GM12891 (cell line): ENCODE measurements at regions not wholly inside any gene's neighbourhood (a gene's known extent, or its start where the extent isn't known, plus 50 kb on each side); places are given as distances from the start of the nearest gene placed in this dataset.

Experiments used
- DNase-seq: peaks from one replicate; pipeline ENCODE4 v3.0.0; 2011; ENCODE audit warnings: low spot score; ENCODE audit not compliant: insufficient read length
- FAIRE-seq: peaks from 2 replicates; lab custom pipeline; 2011; peaks lifted over from hg19 to GRCh38; lab: Jason Lieb, UNC
- PAX5 ChIP-seq: IDR thresholded peaks from 2 replicates; pipeline ENCODE4 v1.6.1; 2011; ENCODE audit warnings: low read length, moderate library complexity, mild to moderate bottlenecking; ENCODE audit not compliant: insufficient read depth, severe bottlenecking
- POLR2A ChIP-seq: IDR thresholded peaks from 2 replicates; pipeline ENCODE4 v1.6.1; 2011; ENCODE audit warnings: low read depth, low read length, control low read depth
- POLR2AphosphoS5 ChIP-seq: IDR thresholded peaks from 2 replicates; pipeline ENCODE4 v1.6.1; 2011; ENCODE audit warnings: low read depth, low read length, control low read depth
- POU2F2 ChIP-seq: IDR thresholded peaks from 2 replicates; pipeline ENCODE4 v1.6.1; 2011; ENCODE audit warnings: low read depth, mild to moderate bottlenecking, control low read depth, low read length, moderate library complexity
- SPI1 ChIP-seq: IDR thresholded peaks from 2 replicates; pipeline ENCODE4 v1.6.1; 2011; ENCODE audit warnings: low read depth, low read length, control low read depth
- TAF1 ChIP-seq: IDR thresholded peaks from 2 replicates; pipeline ENCODE4 v1.6.1; 2011; ENCODE audit warnings: low read depth, low read length, control low read depth

DNA sequence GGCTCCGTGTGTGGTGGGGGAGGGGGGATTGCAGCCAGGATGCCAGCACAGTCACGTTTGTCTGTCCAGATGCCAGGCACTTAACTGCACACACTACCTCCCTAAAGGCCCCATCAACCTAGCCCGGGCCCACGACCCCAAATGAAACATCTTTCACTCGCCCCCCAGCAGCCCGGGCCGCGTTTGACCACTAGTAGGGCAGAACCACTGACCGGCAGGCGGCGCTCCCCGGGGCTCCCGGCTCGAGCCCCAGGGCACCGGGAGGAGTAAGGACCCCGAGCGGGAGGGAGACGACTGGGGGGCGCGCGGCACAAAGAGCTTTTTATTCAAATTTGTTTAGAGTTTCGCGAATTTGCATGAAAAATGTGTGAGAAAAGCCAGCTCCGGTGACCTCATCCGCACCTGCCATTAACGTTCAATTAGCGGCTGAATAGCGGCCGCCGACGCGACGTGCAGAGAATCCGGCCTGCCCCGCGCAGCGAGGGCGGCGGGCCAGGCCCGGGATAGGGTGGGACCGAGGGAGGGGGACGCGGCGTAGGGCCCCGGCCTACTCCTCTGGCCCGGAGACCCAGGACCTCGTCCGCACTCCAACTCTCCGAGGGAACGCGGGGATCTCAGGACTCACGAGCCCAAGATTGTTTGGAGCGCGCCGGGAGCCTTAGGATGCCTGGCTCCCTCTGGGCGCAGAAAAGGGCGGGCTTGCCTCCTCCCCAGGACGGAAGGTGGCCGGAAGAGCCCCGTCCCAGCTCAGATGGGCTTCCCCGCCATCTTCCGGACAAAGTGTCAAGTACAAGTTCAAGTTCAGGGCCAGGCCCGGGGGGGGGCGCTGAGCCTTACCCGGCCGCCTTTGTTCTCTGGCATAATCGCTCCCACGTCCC lies 64.9 kb upstream of the POLG start:
- TF ChIP-seq PAX5 (no peak), POLR2A (no peak), POU2F2 (no peak), POLR2AphosphoS5 (no peak), SPI1 (no peak), TAF1 (no peak)
- FAIRE-seq (peak; percentile 86), DNase-seq (peak; percentile 74)

DNA sequence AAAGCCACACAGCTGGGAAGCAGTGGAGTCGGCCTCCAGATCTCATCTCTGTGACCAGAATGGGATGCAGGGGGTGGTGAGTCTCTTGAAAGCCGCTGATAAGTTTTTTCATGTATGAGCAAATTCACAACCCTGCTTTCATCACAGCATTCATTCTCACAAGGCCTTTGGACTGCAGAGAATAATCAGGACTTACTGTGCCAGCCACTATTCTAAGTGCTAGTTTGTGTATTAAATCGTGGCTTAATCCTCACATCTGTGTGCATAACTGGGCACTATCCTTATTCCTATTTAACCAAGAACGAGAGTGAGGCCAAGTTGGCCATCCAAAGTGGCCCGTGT lies 64.2 kb upstream of the POLG start:
- no peak for TF ChIP-seq POLR2A
- no peak for TF ChIP-seq PAX5
- no peak for TF ChIP-seq POLR2AphosphoS5
- no peak for TF ChIP-seq SPI1
- no peak for FAIRE-seq
- DNase-seq, result no peak

- FAIRE-seq (no peak), DNase-seq (no peak)
- no peak for TF ChIP-seq PAX5
- TF ChIP-seq TAF1, result no peak
- no peak for TF ChIP-seq POLR2AphosphoS5
- no peak for TF ChIP-seq POU2F2
- no peak for TF ChIP-seq POLR2A
- TF ChIP-seq SPI1, result no peak
Measured at GRCh38 chr15:89397653-89398023, 63.0 kb upstream of the POLG start.

GRCh38 chr15:89396723-89397652 lies 62.4 kb upstream of the POLG start:
- TF ChIP-seq SPI1 (no peak), TAF1 (no peak), PAX5 (no peak), POLR2AphosphoS5 (no peak), POU2F2 (no peak), POLR2A (no peak)
- no peak for FAIRE-seq
- DNase-seq, result no peak

- no peak for FAIRE-seq
Measured at GRCh38 chr15:89395996-89396395, 61.4 kb upstream of the POLG start.

GRCh38 chr15:89395461-89395871 lies 60.8 kb upstream of the POLG start:
- TF ChIP-seq TAF1, result no peak
- TF ChIP-seq SPI1, result no peak
- TF ChIP-seq PAX5, result no peak
- no peak for TF ChIP-seq POLR2A
- TF ChIP-seq POU2F2, result no peak
- TF ChIP-seq POLR2AphosphoS5, result no peak
- FAIRE-seq (no peak), DNase-seq (no peak)

More at GRCh38 chr15:89395996-89396395, 61.4 kb upstream of the POLG start:
- DNase-seq, result no peak
- TF ChIP-seq POLR2A, result no peak
- TF ChIP-seq TAF1, result no peak
- no peak for TF ChIP-seq PAX5
- no peak for TF ChIP-seq POU2F2

- DNase-seq, result no peak
- TF ChIP-seq SPI1, result no peak
- TF ChIP-seq PAX5, result no peak
- TF ChIP-seq TAF1, result no peak
- no peak for TF ChIP-seq POU2F2
- TF ChIP-seq POLR2A, result no peak
- no peak for TF ChIP-seq POLR2AphosphoS5
- no peak for FAIRE-seq
Measured at GRCh38 chr15:89395031-89395430, 60.4 kb upstream of the POLG start.

- TF ChIP-seq POU2F2, result no peak
- no peak for TF ChIP-seq POLR2AphosphoS5
- TF ChIP-seq TAF1, result no peak
- no peak for TF ChIP-seq SPI1
- TF ChIP-seq POLR2A, result no peak
- TF ChIP-seq PAX5, result no peak
- DNase-seq (no peak), FAIRE-seq (no peak)
Measured at GRCh38 chr15:89393056-89393455, 58.4 kb upstream of the POLG start.

GRCh38 chr15:89391685-89392257 lies 57.1 kb upstream of the POLG start:
- TF ChIP-seq POLR2AphosphoS5, result no peak
- TF ChIP-seq PAX5, result no peak
- no peak for TF ChIP-seq TAF1
- TF ChIP-seq POLR2A, result no peak
- TF ChIP-seq POU2F2, result no peak
- no peak for TF ChIP-seq SPI1
- DNase-seq (no peak), FAIRE-seq (no peak)
